Bronchial epithelial cell (primary cell): ENCODE measurements at regions not wholly inside any gene's neighbourhood (a gene's known extent, or its start where the extent isn't known, plus 50 kb on each side); places are given as distances from the start of the nearest gene placed in this dataset.

Source experiments
- DNase-seq: peaks from one replicate; pipeline ENCODE4 v3.0.0-alpha.2; 2010; ENCODE audit warnings: low read depth
- FAIRE-seq: peaks from 2 replicates; lab custom pipeline; 2011; peaks lifted over from hg19 to GRCh38; lab: Jason Lieb, UNC
- H3K27me3 ChIP-seq: 2 replicates; pipeline ENCODE4 v1.5.1; 2011; ENCODE audit warnings: low read length; ENCODE audit not compliant: control insufficient read depth, insufficient read depth
- H3K36me3 ChIP-seq: 2 replicates; pipeline ENCODE4 v1.5.1; 2011; ENCODE audit warnings: low read length; ENCODE audit not compliant: control insufficient read depth, insufficient read depth
- H3K4me3 ChIP-seq: 2 replicates; pipeline ENCODE4 v1.5.1; 2011; ENCODE audit warnings: mild to moderate bottlenecking, low read depth, low read length, control low read depth
- CTCF ChIP-seq: IDR thresholded peaks from 2 replicates; pipeline ENCODE4 v1.5.1; 2011; ENCODE audit warnings: mild to moderate bottlenecking, moderate library complexity, low read length, control low read depth, inconsistent platforms; ENCODE audit not compliant: insufficient read depth, severe bottlenecking

GRCh38 chr4:189237340-189237739 is 703.3 kb upstream of the FRG1 start:
- no peak for TF ChIP-seq CTCF
- H3K36me3 ChIP-seq, result no peaks in the 10 kb centered on the region
- no peaks in the 10 kb centered on the region for H3K27me3 ChIP-seq
- no peak overlapping the region for H3K4me3 ChIP-seq
- no peak for DNase-seq
- no peak for FAIRE-seq

- H3K36me3 ChIP-seq, result no peaks in the 10 kb centered on the region
- no peak overlapping the region for H3K4me3 ChIP-seq
- FAIRE-seq, result no peak
- TF ChIP-seq CTCF, result no peak
- no peak for DNase-seq
- H3K27me3 ChIP-seq, result no peaks in the 10 kb centered on the region
These were observed 685.0 kb upstream of the FRG1 start for GRCh38 chr4:189255636-189256035.

GRCh38 chr4:189261475-189261874 is 679.2 kb upstream of the FRG1 start:
- no peak for TF ChIP-seq CTCF
- no peaks in the 10 kb centered on the region for H3K27me3 ChIP-seq
- no peaks in the 10 kb centered on the region for H3K36me3 ChIP-seq
- FAIRE-seq, result no peak
- no peak for DNase-seq
- H3K4me3 ChIP-seq, result no peak overlapping the region

- TF ChIP-seq CTCF, result no peak
- Histone ChIP-seq H3K4me3 (no peak overlapping the region), H3K27me3 (no peaks in the 10 kb centered on the region), H3K36me3 (no peaks in the 10 kb centered on the region)
- DNase-seq (no peak), FAIRE-seq (no peak)
These were observed 675.2 kb upstream of the FRG1 start for GRCh38 chr4:189265515-189265914.

GRCh38 chr4:189267312-189267965 is 673.2 kb upstream of the FRG1 start:
- Histone ChIP-seq H3K4me3 (no peak overlapping the region), H3K27me3 (no peaks in the 10 kb centered on the region), H3K36me3 (no peaks in the 10 kb centered on the region)
- no peak for DNase-seq
- TF ChIP-seq CTCF, result no peak
- no peak for FAIRE-seq

GRCh38 chr4:189278597-189279165 is 662.0 kb upstream of the FRG1 start:
- Histone ChIP-seq H3K4me3 (no peak overlapping the region), H3K27me3 (no peaks in the 10 kb centered on the region), H3K36me3 (no peaks in the 10 kb centered on the region)
- FAIRE-seq (no peak), DNase-seq (no peak)
- no peak for TF ChIP-seq CTCF
